HepG2 (cell line): ENCODE measurements at regions not wholly inside any gene's neighbourhood (a gene's known extent, or its start where the extent isn't known, plus 50 kb on each side); places are given as distances from the start of the nearest gene placed in this dataset.
"Not testable (repeated sequence)": the region's sequence is repeated elsewhere in the genome, so short reads cannot be mapped to it uniquely, and the experiment has no call there.

Experiments
- ATAC-seq: fragments of 200-7000 bp; cut with Tn5 transposase; 3 replicates; pipeline ENCODE4 v1.9.1; 2020; ENCODE audit warnings: mild to moderate bottlenecking, moderate library complexity
- BruUV-seq: library from RNA; stranded (reverse); fragments of 400-500 nt; replicated peaks from 2 replicates; lab custom pipeline; 2021; lab: Mats Ljungman, UMichigan
- CTCF ChIA-PET: fragments of 300-600 bp; formaldehyde crosslinking; extraction: SDS; loops from one replicate; lab custom pipeline; 2021; ENCODE audit warnings: low total read pairs, inconsistent platforms, low intra/inter-chr PET ratio; lab: Yijun Ruan, JAX
- POLR2A ChIA-PET: fragments of 350-600 bp; sonication (Branson Sonifier 250); formaldehyde crosslinking; loops from one replicate; lab custom pipeline; 2020; ENCODE audit warnings: antibody characterized with exemption, inconsistent platforms; lab: Yijun Ruan, JAX
- DNase-seq: peaks from one replicate; pipeline ENCODE4 v3.0.0-alpha.2; 2015; ENCODE audit warnings: low spot score
- FAIRE-seq: peaks from 3 replicates; lab custom pipeline; 2011; peaks lifted over from hg19 to GRCh38; lab: Jason Lieb, UNC
- H2AFZ ChIP-seq: one replicate; pipeline ENCODE4 v1.6.1; 2011; ENCODE audit warnings: low read length, inconsistent platforms
- H3K27ac ChIP-seq: fragments of 300-600 bp; 3 replicates; pipeline ENCODE4 v1.8.0; 2011; ENCODE audit warnings: mixed run types, mild to moderate bottlenecking, mixed read lengths, low read length, inconsistent platforms; ENCODE audit not compliant: insufficient read depth; ENCODE audit errors: extremely low read length
- H3K27me3 ChIP-seq, 2 experiments: fragments of 200-600 bp in 1 of 2; 2 replicates in 1 of 2; 3 replicates in 1 of 2; pipeline versions ENCODE4 v1.6.0 to v1.8.0; 2011; ENCODE audit warnings: low read length in 2 of 2, mild to moderate bottlenecking in 2 of 2, moderate library complexity in 2 of 2, inconsistent platforms in 1 of 2; ENCODE audit not compliant: insufficient read depth in 2 of 2, control insufficient read depth in 1 of 2
- H3K36me3 ChIP-seq, 2 experiments: fragments of 200-600 bp in 1 of 2; replicated peaks in 1 of 2; 2 replicates in 1 of 2; 3 replicates in 1 of 2; pipeline versions ENCODE4 v1.5.1 to v1.8.0; 2011; ENCODE audit warnings: low read length in 2 of 2, inconsistent platforms in 1 of 2; ENCODE audit not compliant: insufficient read depth in 2 of 2, control insufficient read depth in 1 of 2
- H3K4me1 ChIP-seq: 2 replicates; pipeline ENCODE4 v1.5.1; 2012; ENCODE audit warnings: low read length, inconsistent platforms; ENCODE audit not compliant: insufficient read depth
- H3K4me2 ChIP-seq: 2 replicates; pipeline ENCODE4 v1.6.0; 2011; ENCODE audit warnings: low read depth, low read length, inconsistent platforms
- H3K4me3 ChIP-seq, 3 experiments: fragments of 200-600 bp in 1 of 3; sonication (generic), shearing (Covaris generic) in 1 of 3; replicated peaks in 1 of 3; 2 replicates each; pipeline ENCODE4 v1.5.1; 2011 to 2016; ENCODE audit warnings: low read length in 3 of 3, inconsistent platforms in 2 of 3, low read depth in 2 of 3, mild to moderate bottlenecking in 2 of 3, control low read depth in 1 of 3, mixed read lengths in 1 of 3; ENCODE audit not compliant: insufficient read depth in 1 of 3
- H3K79me2 ChIP-seq: one replicate; pipeline ENCODE4 v1.6.1; 2011; ENCODE audit warnings: low read length, inconsistent platforms; ENCODE audit not compliant: insufficient read depth
- H3K9ac ChIP-seq: 2 replicates; pipeline ENCODE4 v1.6.0; 2011; ENCODE audit warnings: mild to moderate bottlenecking, low read depth, low read length, inconsistent platforms; ENCODE audit not compliant: insufficient read depth
- H3K9me3 ChIP-seq: 2 replicates; pipeline ENCODE4 v1.5.1; 2012; ENCODE audit warnings: mild to moderate bottlenecking, low read length
- H4K20me1 ChIP-seq: 2 replicates; pipeline ENCODE4 v1.6.0; 2011; ENCODE audit warnings: inconsistent platforms, mild to moderate bottlenecking, low read length, moderate library complexity; ENCODE audit not compliant: insufficient read depth
- FOXJ3 ChIP-seq: sonication (generic); formaldehyde crosslinking; IDR thresholded peaks from 2 replicates; pipeline ENCODE4 v1.4.0; 2020; ENCODE audit warnings: missing genetic modification reagents, mild to moderate bottlenecking, borderline replicate concordance
- GABPA ChIP-seq, 2 experiments: IDR thresholded peaks; 2 replicates each; pipeline ENCODE4 v1.6.1; 2011 to 2016; ENCODE audit warnings: low read depth in 2 of 2, low read length in 1 of 2, missing biosample characterization in 1 of 2, missing genetic modification characterization in 1 of 2
- GMEB1 ChIP-seq: sonication (generic); formaldehyde crosslinking; IDR thresholded peaks from 2 replicates; pipeline ENCODE4 v1.5.1; 2020; ENCODE audit warnings: missing genetic modification reagents, mild to moderate bottlenecking, borderline replicate concordance
- JARID2 ChIP-seq: sonication (generic); formaldehyde crosslinking; IDR thresholded peaks from 2 replicates; pipeline ENCODE4 v1.8.1; 2023; ENCODE audit warnings: missing genetic modification reagents, inconsistent platforms; ENCODE audit not compliant: insufficient replicate concordance
- KLF12 ChIP-seq: sonication (generic); formaldehyde crosslinking; IDR thresholded peaks from 2 replicates; pipeline ENCODE4 v1.4.0; 2020; ENCODE audit warnings: missing genetic modification reagents, borderline replicate concordance
- TGIF2 ChIP-seq: IDR thresholded peaks from 2 replicates; pipeline ENCODE4 v1.6.1; 2016; ENCODE audit warnings: control low read depth, missing compliant biosample characterization
- ZNF329 ChIP-seq: sonication (generic); formaldehyde crosslinking; IDR thresholded peaks from 2 replicates; pipeline ENCODE4 v1.9.0; 2021; ENCODE audit warnings: low read depth, mild to moderate bottlenecking, missing genetic modification reagents
- ZNF782 ChIP-seq: sonication (generic); formaldehyde crosslinking; IDR thresholded peaks from 2 replicates; pipeline ENCODE4 v1.4.0; 2020; ENCODE audit warnings: missing genetic modification reagents, mild to moderate bottlenecking, borderline replicate concordance
- WGBS: methylation state at CpG from one replicate; pipeline ENCODE4 v1.1.6; 2017; ENCODE audit warnings: low lambda C conversion rate; 5-methylcytosine and 5-hydroxymethylcytosine counted together
- in situ Hi-C: cut with HindIII; loops from 2 replicates; pipeline ENCODE4 v1.10.0; 2017; ENCODE audit warnings: low pct_unique_long_range_greater_than_20kb; ENCODE audit not compliant: extremely low pct_ligation_motif_present
- intact Hi-C: fragments of 100-400 bp; cut with micrococcal nuclease; formaldehyde crosslinking; loops from one replicate; pipeline ENCODE4 v1.10.0; 2022; ENCODE audit not compliant: unreplicated experiment
- TF ChIP-seq, protein P1 (sequence below): IDR thresholded peaks from 2 replicates; pipeline ENCODE4 v1.6.1; 2016; ENCODE audit warnings: low read depth, borderline replicate concordance

DNA sequence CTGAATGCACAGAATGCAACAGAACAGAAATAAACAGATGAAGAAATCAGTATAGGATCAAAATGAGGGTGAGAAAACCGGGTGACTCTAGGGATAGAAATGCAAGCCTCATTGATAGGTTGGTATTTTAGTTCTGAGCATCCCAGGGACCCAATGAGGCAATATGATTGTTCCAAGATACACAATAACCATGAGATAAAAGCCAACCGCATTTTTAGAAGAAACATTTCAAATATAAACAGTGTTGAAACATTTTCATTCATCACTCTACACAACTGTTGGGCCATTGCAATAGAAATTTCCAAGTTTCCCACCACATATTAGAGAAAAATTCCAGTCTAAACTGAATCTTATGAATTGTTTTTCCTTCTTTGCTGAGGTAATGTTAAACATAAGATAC, 452.3 kb upstream of the PTGER4 start (continued):
- TF ChIP-seq, protein P1, sequence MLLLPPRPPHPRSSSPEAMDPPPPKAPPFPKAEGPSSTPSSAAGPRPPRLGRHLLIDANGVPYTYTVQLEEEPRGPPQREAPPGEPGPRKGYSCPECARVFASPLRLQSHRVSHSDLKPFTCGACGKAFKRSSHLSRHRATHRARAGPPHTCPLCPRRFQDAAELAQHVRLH (CRISPR knock-in tag), result no peak

GRCh38 chr5:40226906-40227305, 452.8 kb upstream of the PTGER4 start:
- no peaks in the 10 kb centered on the region for H3K27me3 ChIP-seq
- ATAC-seq, result no peak
- H3K4me2 ChIP-seq, result no peak overlapping the region
- no peaks in the 10 kb centered on the region for H3K4me1 ChIP-seq
- in situ Hi-C loops, result no loop called here
- no peak overlapping the region for H3K27ac ChIP-seq
- FAIRE-seq, result no peak
- no TSS peak for BruUV-seq
- H3K9me3 ChIP-seq, result peaks cover 8% of the 10 kb centered on the region
- POLR2A ChIA-PET, result no interaction called here
- no peaks in the 10 kb centered on the region for H4K20me1 ChIP-seq
- no peak overlapping the region for H3K9ac ChIP-seq
- intact Hi-C loops, result no loop called here
- CTCF ChIA-PET, result no interaction called here
- no peaks in the 10 kb centered on the region for H3K79me2 ChIP-seq
- H3K36me3 ChIP-seq, result no peaks in the 10 kb centered on the region
- no peak overlapping the region for H3K4me3 ChIP-seq
- no peak for DNase-seq
- TF ChIP-seq GMEB1 (CRISPR knock-in tag), result no peak
- TF ChIP-seq KLF12 (CRISPR knock-in tag), result no peak
- no peak for TF ChIP-seq TGIF2
- TF ChIP-seq ZNF329, result no peak
- TF ChIP-seq GABPA (IDR thresholded peaks at IDR 0.05; ENCODE audit: low read depth, low read length), result no peak
- TF ChIP-seq GABPA (CRISPR knock-in tag; IDR thresholded peaks at IDR 0.05; ENCODE audit: low read depth), result no peak
- no peak for TF ChIP-seq JARID2 (CRISPR knock-in tag)
- TF ChIP-seq FOXJ3, result no peak
- TF ChIP-seq ZNF782 (CRISPR knock-in tag), result no peak
- H2AFZ ChIP-seq, result no peak overlapping the region
- WGBS, result 0% methylated on average over 2 of the region's 2 CpGs

DNA sequence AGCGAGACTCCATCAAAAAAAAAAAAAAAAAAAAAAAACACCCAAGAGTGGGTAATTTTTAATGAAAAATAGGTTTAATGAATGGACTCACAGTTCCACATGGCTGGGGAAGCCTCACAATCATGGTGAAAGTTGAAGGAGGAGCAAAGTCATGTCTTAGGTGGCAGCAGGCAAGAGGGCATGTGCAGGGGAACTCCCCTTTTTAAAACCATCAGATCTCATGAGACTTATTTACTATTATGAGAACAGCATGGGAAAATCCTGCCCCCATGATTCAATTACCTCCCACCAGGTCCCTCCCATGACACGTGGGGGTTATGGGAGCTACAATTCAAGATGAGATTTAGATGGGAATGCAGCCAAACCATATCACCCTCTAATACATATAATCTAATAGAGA, 454.6 kb upstream of the PTGER4 start:
- BruUV-seq, H3K4me1 ChIP-seq, H3K4me2 ChIP-seq, ATAC-seq, POLR2A ChIA-PET, intact Hi-C loops, H3K27ac ChIP-seq, H3K9ac ChIP-seq, H2AFZ ChIP-seq, H3K79me2 ChIP-seq, H4K20me1 ChIP-seq, DNase-seq, H3K4me3 ChIP-seq, H3K27me3 ChIP-seq, FAIRE-seq, H3K36me3 ChIP-seq, CTCF ChIA-PET, in situ Hi-C loops: not testable (repeated sequence)
- WGBS, result 18% methylated on average over 2 of the region's 2 CpGs
- H3K9me3 ChIP-seq, result peaks cover 24% of the 10 kb centered on the region
